Endodermal cell (in vitro differentiated cells): ENCODE measurements at regions not wholly inside any gene's neighbourhood (a gene's known extent, or its start where the extent isn't known, plus 50 kb on each side); places are given as distances from the start of the nearest gene placed in this dataset.

Experiments used
- DNase-seq: peaks from one replicate; pipeline ENCODE4 v3.0.0-alpha.2; 2017
- H3K27ac ChIP-seq: 2 replicates; pipeline ENCODE4 v1.5.1; 2013; ENCODE audit warnings: mild to moderate bottlenecking, low read depth, low read length, moderate library complexity
- H3K27me3 ChIP-seq: 2 replicates; pipeline ENCODE4 v1.6.1; 2013; ENCODE audit warnings: mild to moderate bottlenecking, low read length, moderate library complexity; ENCODE audit not compliant: insufficient read depth, control insufficient read depth, poor library complexity, severe bottlenecking
- H3K36me3 ChIP-seq: 2 replicates; pipeline ENCODE4 v1.7.0; 2013; ENCODE audit warnings: mild to moderate bottlenecking, low read length, moderate library complexity; ENCODE audit not compliant: control insufficient read depth, insufficient read depth
- H3K4me1 ChIP-seq: one replicate; pipeline ENCODE4 v1.7.0; 2013; ENCODE audit warnings: low read length; ENCODE audit not compliant: control insufficient read depth, insufficient read depth
- H3K4me3 ChIP-seq: 2 replicates; pipeline ENCODE4 v1.5.1; 2013; ENCODE audit warnings: mild to moderate bottlenecking, low read length, moderate library complexity
- H3K9ac ChIP-seq: 2 replicates; pipeline ENCODE4 v1.6.1; 2013; ENCODE audit warnings: mild to moderate bottlenecking, low read length, moderate library complexity; ENCODE audit not compliant: poor library complexity, severe bottlenecking; ENCODE audit errors: extremely low read depth
- H3K9me3 ChIP-seq: 2 replicates; pipeline ENCODE4 v1.6.1; 2013; ENCODE audit warnings: mild to moderate bottlenecking, low read length, moderate library complexity; ENCODE audit not compliant: control insufficient read depth
- H3K27ac Mint-ChIP-seq: 2 replicates; pipeline ENCODE4 v1.8.0; 2020; ENCODE audit warnings: mixed read lengths
- H3K27me3 Mint-ChIP-seq: 2 replicates; pipeline ENCODE4 v1.8.0; 2021; ENCODE audit warnings: mild to moderate bottlenecking, mixed read lengths; ENCODE audit not compliant: insufficient read depth
- H3K36me3 Mint-ChIP-seq: 2 replicates; pipeline ENCODE4 v1.8.0; 2020; ENCODE audit warnings: low read depth, mixed read lengths
- H3K4me1 Mint-ChIP-seq: 2 replicates; pipeline ENCODE4 v1.8.0; 2020; ENCODE audit warnings: mixed read lengths
- H3K4me3 Mint-ChIP-seq: 2 replicates; pipeline ENCODE4 v1.8.0; 2020; ENCODE audit warnings: mild to moderate bottlenecking, moderate library complexity, mixed read lengths
- H3K9me3 Mint-ChIP-seq: 2 replicates; pipeline ENCODE4 v1.8.0; 2020; ENCODE audit warnings: mild to moderate bottlenecking, mixed read lengths
- CTCF ChIP-seq: fragments of 200-600 bp; sonication (generic); conservative IDR thresholded peaks from 2 replicates; pipeline ENCODE4 v1.5.0; 2021; ENCODE audit warnings: antibody characterized with exemption, mild to moderate bottlenecking
- WGBS, 2 experiments: methylation state at CpG; one replicate each; pipeline versions ENCODE4 v1.1.5 to v1.1.7; 2013; ENCODE audit warnings: missing lambda C conversion rate in 2 of 2, mixed read lengths in 1 of 2; ENCODE audit not compliant: insufficient coverage in 1 of 2, insufficient read length in 1 of 2; 5-methylcytosine and 5-hydroxymethylcytosine counted together

GRCh38 chr7:46844486-46844885 lies 737.4 kb downstream of the TNS3 start:
- H3K27ac Mint-ChIP-seq = no peak overlapping the region
- no peaks in the 10 kb centered on the region for H3K9me3 Mint-ChIP-seq
- H3K27me3 Mint-ChIP-seq = no peaks in the 10 kb centered on the region
- no peaks in the 10 kb centered on the region for H3K4me1 Mint-ChIP-seq
- no peak for DNase-seq
- no peaks in the 10 kb centered on the region for H3K4me1 ChIP-seq
- no peak overlapping the region for H3K9ac ChIP-seq
- no peak for TF ChIP-seq CTCF
- no peaks in the 10 kb centered on the region for H3K36me3 ChIP-seq
- H3K4me3 Mint-ChIP-seq = no peak overlapping the region
- no peak overlapping the region for H3K4me3 ChIP-seq
- no peaks in the 10 kb centered on the region for H3K36me3 Mint-ChIP-seq
- no peak overlapping the region for H3K27ac ChIP-seq
- H3K27me3 ChIP-seq = no peaks in the 10 kb centered on the region
- WGBS, 2 experiments = 82 to 83% methylated on average over 3 of the region's 3 CpGs
- no peaks in the 10 kb centered on the region for H3K9me3 ChIP-seq

GRCh38 chr7:46841248-46841647 lies 740.7 kb downstream of the TNS3 start:
- Mint-ChIP-seq H3K27me3 (no peaks in the 10 kb centered on the region), H3K4me3 (no peak overlapping the region), H3K36me3 (no peaks in the 10 kb centered on the region), H3K4me1 (no peaks in the 10 kb centered on the region), H3K27ac (no peak overlapping the region), H3K9me3 (peaks cover under 1% of the 10 kb centered on the region)
- 93 to 100% methylated on average over 1 to 3 of the region's 3 CpGs for WGBS, 2 experiments
- TF ChIP-seq CTCF = no peak
- no peaks in the 10 kb centered on the region for H3K36me3 ChIP-seq
- DNase-seq = no peak
- no peak overlapping the region for H3K4me3 ChIP-seq
- H3K27ac ChIP-seq = no peak overlapping the region
- H3K4me1 ChIP-seq = no peaks in the 10 kb centered on the region
- H3K9me3 ChIP-seq = peaks cover 8% of the 10 kb centered on the region
- no peaks in the 10 kb centered on the region for H3K27me3 ChIP-seq
- H3K9ac ChIP-seq = no peak overlapping the region

- no peaks in the 10 kb centered on the region for H3K27me3 ChIP-seq
- H3K9ac ChIP-seq = no peak overlapping the region
- Mint-ChIP-seq H3K27ac (no peak overlapping the region), H3K4me1 (peaks cover 8% of the 10 kb centered on the region), H3K4me3 (no peak overlapping the region), H3K27me3 (no peaks in the 10 kb centered on the region), H3K9me3 (peaks cover 3% of the 10 kb centered on the region), H3K36me3 (no peaks in the 10 kb centered on the region)
- no peak for TF ChIP-seq CTCF
- H3K27ac ChIP-seq = no peak overlapping the region
- H3K4me1 ChIP-seq = no peaks in the 10 kb centered on the region
- H3K36me3 ChIP-seq = no peaks in the 10 kb centered on the region
- WGBS, 2 experiments = 90 to 97% methylated on average over 3 of the region's 3 CpGs
- peaks cover 13% of the 10 kb centered on the region for H3K9me3 ChIP-seq
- no peak overlapping the region for H3K4me3 ChIP-seq
- no peak for DNase-seq
Observed at GRCh38 chr7:46839651-46840050, 742.3 kb downstream of the TNS3 start.
